Right atrium auricular region (tissue), 2 donors: ENCODE measurements at regions not wholly inside any gene's neighbourhood (a gene's known extent, or its start where the extent isn't known, plus 50 kb on each side); places are given as distances from the start of the nearest gene placed in this dataset.

Experiments used
- DNase-seq: peaks from one replicate; pipeline ENCODE4 v3.0.0-alpha.2; 2019; ENCODE audit warnings: low spot score
- H3K27ac ChIP-seq, 2 donors: fragments of 200-600 bp; sonication (generic); 1 replicate in 1 of 2; 2 replicates in 1 of 2; pipeline ENCODE4 v1.5.1; 2016 to 2019
- H3K27me3 ChIP-seq, 2 donors: fragments of 200-600 bp; sonication (generic); one replicate each; pipeline versions ENCODE4 v1.5.1 to v1.6.0; 2017 to 2019
- H3K36me3 ChIP-seq: fragments of 200-600 bp; sonication (generic); one replicate; pipeline ENCODE4 v1.5.1; 2016
- H3K4me1 ChIP-seq, 2 donors: fragments of 200-600 bp; sonication (generic); one replicate each; pipeline versions ENCODE4 v1.5.1 to v1.6.0; 2017 to 2019
- H3K4me3 ChIP-seq, 2 donors: fragments of 200-600 bp; sonication (generic); 1 replicate in 1 of 2; 2 replicates in 1 of 2; pipeline ENCODE4 v1.5.1; 2017 to 2019; ENCODE audit warnings: mild to moderate bottlenecking in 1 of 2, moderate library complexity in 1 of 2
- H3K9me3 ChIP-seq, 2 donors: fragments of 200-600 bp; sonication (generic); one replicate each; pipeline ENCODE4 v1.5.1; 2019
- CTCF ChIP-seq, 2 donors: fragments of 200-600 bp; sonication (generic); IDR thresholded peaks; one replicate each; pipeline ENCODE4 v1.5.1; 2019; ENCODE audit warnings: antibody characterized with exemption in 2 of 2

GRCh38 chrX:63434206-63434605 is 83.1 kb upstream of the SPIN4 start:
- Histone ChIP-seq H3K27ac (no peak overlapping the region), H3K4me3 (no peak overlapping the region), H3K9me3 (no peaks in the 10 kb centered on the region), H3K27me3 (no peaks in the 10 kb centered on the region), H3K36me3 (no peaks in the 10 kb centered on the region), H3K4me1 (no peaks in the 10 kb centered on the region)
- DNase-seq, result no peak
- no peak for TF ChIP-seq CTCF (IDR thresholded peaks at IDR 0.05)

- H3K36me3 ChIP-seq, result no peaks in the 10 kb centered on the region
- no peak for TF ChIP-seq CTCF (IDR thresholded peaks at IDR 0.05)
- no peaks in the 10 kb centered on the region for H3K4me1 ChIP-seq
- no peak overlapping the region for H3K27ac ChIP-seq
- no peak for DNase-seq
- H3K27me3 ChIP-seq, result no peaks in the 10 kb centered on the region
- H3K4me3 ChIP-seq, result no peak overlapping the region
- H3K9me3 ChIP-seq, result no peaks in the 10 kb centered on the region
These were observed 78.9 kb upstream of the SPIN4 start for GRCh38 chrX:63430026-63430425.

GRCh38 chrX:63428348-63428747 is 77.2 kb upstream of the SPIN4 start:
- Histone ChIP-seq H3K9me3 (no peaks in the 10 kb centered on the region), H3K4me3 (no peak overlapping the region), H3K4me1 (no peaks in the 10 kb centered on the region), H3K27ac (no peak overlapping the region), H3K36me3 (no peaks in the 10 kb centered on the region), H3K27me3 (no peaks in the 10 kb centered on the region)
- TF ChIP-seq CTCF (IDR thresholded peaks at IDR 0.05), result no peak
- no peak for DNase-seq

- Histone ChIP-seq H3K4me1 (no peaks in the 10 kb centered on the region), H3K36me3 (no peaks in the 10 kb centered on the region), H3K9me3 (no peaks in the 10 kb centered on the region), H3K4me3 (no peak overlapping the region), H3K27ac (no peak overlapping the region), H3K27me3 (no peaks in the 10 kb centered on the region)
- no peak for TF ChIP-seq CTCF (IDR thresholded peaks at IDR 0.05)
- no peak for DNase-seq
These were observed 75.4 kb upstream of the SPIN4 start for GRCh38 chrX:63426519-63426918.

GRCh38 chrX:63424063-63424462 is 72.9 kb upstream of the SPIN4 start:
- Histone ChIP-seq H3K27ac (no peak overlapping the region), H3K9me3 (no peaks in the 10 kb centered on the region), H3K36me3 (no peaks in the 10 kb centered on the region), H3K27me3 (no peaks in the 10 kb centered on the region), H3K4me1 (no peaks in the 10 kb centered on the region), H3K4me3 (no peak overlapping the region)
- DNase-seq, result no peak
- no peak for TF ChIP-seq CTCF (IDR thresholded peaks at IDR 0.05)

GRCh38 chrX:63421411-63421810 is 70.3 kb upstream of the SPIN4 start:
- Histone ChIP-seq H3K9me3 (no peaks in the 10 kb centered on the region), H3K4me3 (no peak overlapping the region), H3K27me3 (no peaks in the 10 kb centered on the region), H3K4me1 (no peaks in the 10 kb centered on the region), H3K27ac (no peak overlapping the region), H3K36me3 (no peaks in the 10 kb centered on the region)
- no peak for DNase-seq
- no peak for TF ChIP-seq CTCF (IDR thresholded peaks at IDR 0.05)
